ENCODE measurements at regions not wholly inside any gene's neighbourhood (a gene's known extent, or its start where the extent isn't known, plus 50 kb on each side); places are given as distances from the start of the nearest gene placed in this dataset.
A peak's percentile ranks its signal among the peaks of the same experiment; 100 is the strongest.
"Not testable (repeated sequence)": the region's sequence is repeated elsewhere in the genome, so short reads cannot be mapped to it uniquely, and the experiment has no call there.

DNA sequence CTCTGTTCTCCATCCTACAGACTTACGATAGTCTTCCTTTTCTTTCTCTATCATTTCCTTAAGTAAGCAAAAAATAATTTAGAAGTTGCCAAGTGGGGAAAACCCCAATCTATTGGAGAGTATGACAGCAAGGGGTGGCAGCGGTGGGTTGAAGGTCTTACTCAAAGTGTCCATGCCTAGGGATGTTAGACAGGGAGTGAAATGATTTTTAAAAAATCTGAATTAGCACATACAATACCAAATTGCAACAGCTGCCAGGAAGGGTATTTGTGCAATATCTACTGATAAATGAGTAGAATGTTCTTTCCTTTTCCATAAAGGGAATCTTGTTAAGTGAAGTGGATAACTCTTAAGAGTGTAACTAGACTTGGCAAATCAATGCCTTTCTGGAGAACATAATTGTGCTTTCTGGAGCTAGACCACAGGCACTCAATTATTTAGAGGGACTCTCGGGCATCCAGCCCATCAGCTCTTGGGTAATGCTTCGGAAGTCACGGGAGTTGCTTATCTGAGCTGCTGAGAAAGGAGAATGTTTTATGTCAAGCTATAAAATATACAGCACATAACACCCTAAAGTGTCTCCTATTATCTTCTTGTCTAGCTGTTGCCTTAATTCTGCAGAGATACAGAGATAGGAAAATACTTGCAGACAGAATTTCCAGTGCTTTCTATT is 151.5 kb downstream of the KCNJ2 start:
- peak; percentile 6 for DNase-seq (ENCODE audit: low spot score)

DNA sequence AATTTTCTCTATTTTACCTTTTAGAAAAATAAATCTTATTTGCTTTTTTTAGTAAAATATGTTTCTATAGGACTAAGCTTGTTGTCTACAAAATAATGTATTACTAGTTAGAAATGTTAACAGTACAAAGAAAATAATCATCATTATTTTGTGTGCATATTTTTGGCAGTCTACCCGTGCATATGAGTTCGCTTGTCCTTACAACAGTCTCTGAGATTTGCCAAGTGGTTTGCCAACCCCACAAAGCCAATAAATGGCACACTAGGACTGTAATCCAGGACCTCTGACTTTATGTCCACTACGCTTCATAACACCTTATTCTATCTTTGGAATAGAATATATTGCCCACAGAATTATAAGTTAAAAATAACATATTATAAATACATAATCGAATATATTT is 152.0 kb downstream of the KCNJ2 start:
- DNase-seq (ENCODE audit: low spot score): no peak

DNA sequence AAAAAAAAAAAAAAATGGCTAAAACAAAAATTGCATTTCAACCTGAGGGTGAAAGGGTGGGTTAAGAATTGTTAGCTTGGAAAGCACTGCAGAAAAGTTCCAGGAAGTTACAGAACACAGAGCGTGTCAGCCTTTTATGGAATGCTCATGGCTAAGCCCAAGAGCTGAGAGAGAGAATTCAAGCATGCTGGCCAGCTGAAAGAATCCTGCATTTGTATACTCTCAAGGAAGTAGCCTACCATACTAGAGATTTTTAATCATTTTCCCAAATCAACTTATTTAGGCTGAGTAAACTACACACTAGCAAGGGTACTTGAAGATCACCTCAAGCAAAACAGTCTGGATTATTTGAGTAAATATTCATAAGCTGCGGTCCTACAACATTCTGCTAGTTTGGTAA is 153.9 kb downstream of the KCNJ2 start:
- DNase-seq (ENCODE audit: low spot score): no peak

DNA sequence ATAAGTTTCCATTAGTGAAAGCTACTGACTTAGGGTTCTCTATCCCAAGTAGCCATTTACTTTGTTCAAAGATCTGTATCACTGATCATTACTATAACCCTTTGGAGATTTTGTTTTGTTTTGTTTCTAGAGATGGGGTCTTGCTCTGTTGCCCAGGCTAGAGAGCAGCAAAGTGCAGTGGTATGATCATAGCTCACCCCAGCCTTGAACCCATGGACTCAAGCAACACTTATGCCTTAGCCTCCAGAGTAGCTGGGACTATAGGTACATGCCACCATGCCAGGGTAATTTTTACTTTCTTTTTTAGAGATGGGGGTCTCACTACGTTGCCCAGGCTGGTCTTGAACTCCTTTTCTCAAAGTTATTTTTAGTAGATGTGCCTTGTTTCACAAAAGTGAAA is 154.7 kb downstream of the KCNJ2 start:
- DNase-seq (ENCODE audit: low spot score): no peak

DNA sequence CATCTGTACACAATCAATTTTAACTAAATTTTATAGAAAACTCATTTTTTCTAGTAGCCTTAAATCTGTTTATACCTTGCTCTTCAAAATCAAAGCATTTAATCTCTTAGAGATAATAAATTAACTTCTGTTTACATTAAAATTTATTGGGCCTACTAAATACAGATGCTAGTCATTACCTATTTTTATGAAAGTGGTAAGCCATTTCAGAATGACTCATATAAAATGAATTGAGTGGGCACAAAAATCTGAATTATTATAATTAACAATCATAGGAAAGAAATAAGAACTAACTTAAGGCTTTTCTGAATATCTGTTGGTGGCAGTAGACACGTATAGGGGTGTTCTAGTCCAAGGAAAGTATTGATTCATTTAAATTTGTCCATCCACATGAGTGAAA is 157.9 kb downstream of the KCNJ2 start:
- DNase-seq (ENCODE audit: low spot score): no peak

DNA sequence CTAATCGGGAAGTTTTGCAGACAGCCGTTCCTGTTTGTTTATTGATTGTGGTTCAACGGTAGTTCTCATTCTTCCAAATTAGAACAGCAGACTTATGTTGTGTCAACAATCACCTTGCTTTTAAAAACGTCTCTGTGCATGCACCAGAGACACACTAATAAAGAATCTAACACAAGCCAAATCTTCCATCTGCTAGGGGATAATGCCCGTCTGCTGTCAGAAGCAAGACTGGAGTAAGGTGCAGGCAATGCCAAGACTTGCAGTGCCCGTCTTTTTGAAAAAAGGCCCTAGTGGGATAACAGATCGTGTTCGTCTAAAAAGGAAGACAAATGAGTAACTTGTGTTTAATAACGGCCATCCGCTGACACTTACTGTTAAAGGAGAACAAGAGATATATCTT is 158.4 kb downstream of the KCNJ2 start:
- no peak for DNase-seq (ENCODE audit: low spot score)

DNA sequence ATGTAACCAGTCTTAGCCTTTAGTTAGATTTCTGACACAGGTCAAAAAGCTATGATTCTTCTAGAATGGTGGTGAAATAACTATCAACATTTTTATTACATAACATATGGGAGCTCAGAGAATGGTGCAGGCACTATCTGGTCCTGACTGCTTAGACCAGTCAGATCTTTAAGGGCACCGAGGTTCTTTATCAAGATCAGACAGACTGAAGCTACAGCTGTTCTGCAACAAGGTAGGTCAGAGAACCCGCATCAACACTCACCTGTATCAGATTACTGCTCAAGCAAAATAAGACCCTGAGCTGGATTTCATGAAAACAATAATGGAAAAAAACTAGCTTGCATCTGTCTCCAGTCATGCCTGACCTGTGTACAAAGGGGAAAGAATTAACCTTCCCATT is 160.4 kb downstream of the KCNJ2 start:
- no peak for DNase-seq (ENCODE audit: low spot score)

DNA sequence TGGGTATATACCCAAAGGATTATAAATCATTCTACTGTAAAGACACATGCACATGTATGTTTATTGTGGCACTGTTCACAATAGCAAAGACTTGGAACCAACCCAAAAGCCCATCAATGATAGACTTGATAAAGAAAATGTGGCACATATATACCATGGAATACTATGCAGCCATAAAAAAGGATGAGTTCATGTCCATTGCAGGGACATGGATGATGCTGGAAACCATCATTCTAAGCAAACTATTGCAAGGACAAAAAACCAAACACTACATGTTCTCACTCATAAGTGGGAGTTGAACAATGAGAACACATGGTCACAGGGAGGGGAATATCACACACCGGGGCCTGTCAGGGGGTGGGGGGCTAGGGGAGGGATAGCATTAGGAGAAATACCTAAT is 161.7 kb downstream of the KCNJ2 start:
- DNase-seq (ENCODE audit: low spot score): not testable (repeated sequence)

DNA sequence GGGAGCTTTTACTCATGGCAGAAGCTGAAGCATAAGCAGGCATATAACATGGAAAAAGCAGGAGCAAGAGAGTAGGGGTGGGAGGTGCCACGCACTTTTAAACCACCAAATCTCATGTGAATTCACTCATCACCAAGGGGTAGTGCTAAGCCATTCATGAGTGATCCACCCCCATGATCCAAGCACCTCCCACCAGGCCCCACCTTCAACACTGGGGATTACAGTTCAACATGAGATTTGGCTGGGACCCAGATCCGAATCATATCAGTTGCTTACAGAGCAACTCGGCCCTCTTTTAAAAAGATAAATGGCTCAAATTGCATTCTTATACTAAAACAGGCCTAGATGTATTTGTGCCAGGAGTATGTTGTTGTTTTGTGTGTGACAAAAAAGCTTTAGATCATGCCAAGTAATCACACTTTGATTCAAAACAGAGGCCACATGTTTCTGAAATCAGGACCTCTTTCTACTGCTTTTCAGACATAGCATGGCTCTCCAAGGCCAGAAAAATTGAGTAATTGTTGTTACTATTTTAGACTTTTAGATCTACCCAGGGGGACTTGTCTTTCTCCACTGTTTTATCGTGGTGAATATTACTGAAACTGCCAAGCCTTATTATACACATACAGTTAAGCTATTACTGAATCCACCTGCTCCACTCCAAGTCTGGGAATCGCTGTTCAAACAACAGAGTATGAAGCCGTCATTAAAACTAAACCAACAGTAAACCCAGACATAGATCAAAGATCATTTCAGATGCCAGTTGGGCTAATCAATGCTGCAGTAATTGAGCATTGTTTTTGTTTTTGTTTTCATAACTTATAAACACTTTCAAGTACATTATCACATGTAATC is 163.3 kb downstream of the KCNJ2 start:
- DNase-seq (ENCODE audit: low spot score): no peak

DNA sequence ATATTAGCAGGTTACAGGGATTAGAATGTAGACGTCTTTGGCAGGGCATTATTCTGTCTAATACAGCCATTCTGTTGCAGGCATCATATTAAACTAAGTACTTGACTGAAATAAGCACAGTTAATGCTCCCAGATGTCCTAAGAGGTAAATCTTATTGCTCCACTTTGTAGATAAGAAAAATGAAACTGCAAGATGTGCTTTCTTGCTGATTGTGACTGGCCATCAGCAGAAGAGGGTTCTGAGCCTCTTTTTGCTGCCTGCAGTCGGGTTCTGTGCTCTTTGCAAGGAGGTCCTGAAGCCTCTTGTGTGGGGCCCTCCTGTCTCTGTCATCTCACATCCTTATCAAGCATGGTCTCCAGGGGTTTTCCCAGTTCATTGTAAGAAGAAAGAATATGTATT is 167.1 kb downstream of the KCNJ2 start:
- no peak for DNase-seq (ENCODE audit: low spot score)

DNA sequence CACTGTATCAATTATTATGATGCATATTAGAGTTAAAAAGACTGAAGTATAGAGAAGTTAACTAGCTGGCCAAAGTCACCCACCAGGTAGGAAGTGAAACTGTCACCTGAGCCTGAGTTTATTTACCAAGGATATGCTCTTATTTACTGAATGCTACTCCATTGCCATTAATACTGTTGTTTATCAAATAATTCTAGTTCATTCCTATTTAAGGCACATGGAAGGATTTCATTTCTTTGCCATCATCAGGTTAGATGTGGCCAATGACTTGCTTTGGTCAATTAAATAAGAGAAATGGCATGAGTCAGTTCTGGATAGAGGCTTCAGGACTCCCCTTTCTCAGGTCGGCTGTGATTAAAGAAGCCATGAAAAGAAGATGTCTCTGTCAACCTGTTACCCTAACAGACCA is 169.6 kb downstream of the KCNJ2 start:
- no peak for DNase-seq (ENCODE audit: low spot score)

DNA sequence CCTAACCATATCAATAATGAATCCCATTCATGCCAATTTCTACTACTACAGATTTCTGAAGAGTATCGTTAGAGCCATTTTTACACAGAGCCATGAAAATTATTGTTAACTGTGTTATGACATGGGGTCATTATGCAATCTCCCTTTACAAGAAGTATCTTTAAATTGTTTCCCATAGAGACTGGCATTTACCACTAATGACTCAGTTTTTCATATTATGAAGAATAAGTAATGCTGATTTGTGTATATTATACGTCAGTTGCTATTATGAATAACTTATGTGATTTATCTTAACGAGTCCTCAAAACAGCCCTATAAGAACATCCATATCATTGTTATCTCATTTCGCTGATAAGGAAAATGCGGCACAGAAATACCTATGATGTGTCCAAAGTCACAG is 173.8 kb downstream of the KCNJ2 start:
- DNase-seq (ENCODE audit: low spot score): no peak

DNA sequence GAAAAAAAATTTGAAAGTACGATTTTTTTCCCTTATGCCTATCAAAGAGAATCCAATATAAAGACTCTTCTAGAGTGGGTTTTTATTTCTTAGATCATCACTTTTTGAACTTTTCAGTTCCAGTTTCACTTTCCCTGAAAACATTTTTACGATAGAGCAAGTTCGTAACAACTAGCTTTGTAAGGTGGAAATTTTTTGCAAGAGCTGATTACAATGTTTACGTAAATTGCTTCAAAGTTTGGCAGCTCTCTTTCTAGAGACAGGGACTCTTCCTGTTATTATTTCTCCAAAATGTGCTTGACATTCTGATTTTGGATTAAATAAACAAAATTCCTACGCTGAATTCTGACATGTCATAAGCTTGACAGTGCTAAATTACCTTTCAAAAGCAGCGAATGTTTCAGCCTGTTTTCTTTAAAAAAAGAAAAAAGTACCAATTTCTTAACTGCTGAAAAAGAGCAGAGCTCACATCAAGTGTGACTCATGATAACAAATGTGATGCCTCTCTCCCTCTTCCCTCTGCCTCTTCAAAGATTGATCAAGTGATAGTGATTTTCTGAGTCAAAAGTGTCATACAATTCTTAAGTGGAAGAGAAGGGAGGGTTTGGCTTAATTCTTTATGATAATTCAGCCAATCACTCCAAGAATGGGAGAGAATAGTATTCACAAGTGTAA is 175.2 kb downstream of the KCNJ2 start:
- no peak for DNase-seq (ENCODE audit: low spot score)

DNA sequence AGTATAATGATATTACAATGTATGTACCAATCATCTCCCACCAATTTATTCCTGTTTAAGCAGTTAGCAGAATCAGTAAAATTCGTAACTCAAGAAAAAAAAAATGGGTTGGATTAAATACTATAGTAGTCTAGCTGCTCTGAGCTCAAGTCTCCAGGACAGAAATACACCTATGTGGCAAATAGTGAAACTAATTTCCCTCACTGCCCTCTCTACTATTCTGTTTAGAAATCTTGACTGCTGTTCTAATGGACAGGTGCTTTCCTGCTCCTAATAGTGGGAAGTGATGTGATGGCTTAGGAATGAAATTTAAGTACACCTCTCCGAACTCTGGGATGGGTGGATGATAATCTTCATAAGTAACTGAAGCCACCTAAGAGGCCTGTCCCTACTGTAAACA is 175.7 kb downstream of the KCNJ2 start:
- no peak for DNase-seq (ENCODE audit: low spot score)

DNA sequence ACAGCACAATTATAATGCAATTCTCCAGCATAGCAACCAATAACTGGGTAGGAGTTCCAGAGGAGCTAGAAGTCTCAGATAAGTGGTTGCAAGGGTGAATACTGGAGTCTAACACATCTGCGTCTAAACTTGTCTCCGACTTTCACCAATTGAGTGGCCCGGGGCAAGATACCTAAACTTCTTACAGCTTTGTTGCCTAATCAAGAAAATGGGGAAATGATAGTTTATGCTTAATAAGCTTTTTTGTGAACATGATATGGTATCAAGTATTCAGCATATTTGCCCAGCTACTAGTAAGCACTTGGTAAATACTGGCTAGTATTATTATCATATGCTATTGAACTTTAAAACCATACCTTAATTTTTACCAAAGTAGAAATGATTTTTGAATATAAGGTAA is 183.5 kb downstream of the KCNJ2 start:
- no peak for DNase-seq (ENCODE audit: low spot score)

DNA sequence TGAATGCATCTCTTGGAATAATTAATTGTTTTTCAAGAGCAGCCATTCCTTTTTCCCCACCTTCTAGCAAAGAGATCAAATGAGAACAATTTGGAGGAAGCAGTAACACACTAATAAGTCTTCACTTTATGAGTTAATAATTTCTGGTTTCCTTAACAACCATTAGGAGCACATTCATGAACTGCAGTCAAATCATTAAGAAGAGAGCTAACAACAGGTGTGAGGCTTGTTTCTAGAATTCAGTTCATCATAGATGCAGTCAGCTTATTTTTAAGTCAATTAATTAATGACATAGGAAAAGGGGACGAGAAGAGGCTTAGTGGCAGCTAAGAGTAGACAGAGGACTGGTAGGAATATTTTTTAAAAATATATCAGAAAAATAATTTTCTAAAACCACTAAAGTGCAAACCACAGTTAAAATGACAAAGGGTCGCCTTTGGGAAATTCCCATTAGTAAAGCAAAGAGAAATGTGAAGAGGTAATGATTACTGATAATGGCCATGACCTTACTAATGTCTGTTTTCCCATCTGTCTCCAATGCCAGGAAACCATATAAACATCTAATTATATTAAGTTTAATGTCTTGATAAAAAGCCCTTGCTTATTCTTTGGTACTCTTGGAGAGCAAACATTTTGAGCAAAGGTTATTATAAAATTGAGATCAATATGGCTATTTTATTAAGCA is 184.2 kb downstream of the KCNJ2 start:
- no peak for DNase-seq (ENCODE audit: low spot score)

DNA sequence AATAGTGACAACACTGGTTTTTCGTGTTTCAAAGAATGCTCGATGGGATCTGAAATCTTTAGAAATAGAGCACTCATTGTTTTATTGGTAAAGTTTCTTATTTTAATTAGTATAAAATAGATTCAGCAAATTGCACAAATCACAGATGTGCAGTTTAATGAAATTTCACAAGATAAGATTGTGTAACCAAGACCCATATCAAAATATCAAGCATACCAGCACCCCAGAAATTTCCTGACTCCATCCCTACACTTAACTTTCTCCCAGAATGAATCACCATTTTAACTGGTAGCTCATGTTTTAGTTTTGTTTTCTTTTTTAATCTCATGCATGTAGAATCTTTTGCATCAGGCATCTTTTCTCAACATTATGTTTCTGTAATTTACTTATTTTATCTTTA is 185.9 kb downstream of the KCNJ2 start:
- no peak for DNase-seq (ENCODE audit: low spot score)

DNA sequence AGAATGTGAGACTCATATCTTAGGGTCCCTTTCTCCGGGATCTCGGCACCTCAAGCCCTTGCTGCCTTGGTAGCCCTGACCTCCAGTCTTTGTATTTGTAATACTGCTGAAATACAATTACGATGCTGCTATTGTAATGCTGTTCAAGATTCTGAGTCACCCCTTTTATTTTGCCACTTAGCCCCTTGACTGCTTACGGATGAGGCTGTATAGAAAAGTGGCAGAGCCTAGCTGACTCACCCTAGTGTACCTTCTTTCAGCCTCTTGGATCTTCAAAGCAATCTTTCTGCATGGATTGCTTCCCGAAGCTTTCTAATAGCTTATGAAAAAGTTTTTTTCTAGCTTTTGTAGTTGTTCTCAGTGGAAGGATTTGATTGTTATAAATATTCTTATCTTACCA is 187.9 kb downstream of the KCNJ2 start:
- no peak for DNase-seq (ENCODE audit: low spot score)

DNA sequence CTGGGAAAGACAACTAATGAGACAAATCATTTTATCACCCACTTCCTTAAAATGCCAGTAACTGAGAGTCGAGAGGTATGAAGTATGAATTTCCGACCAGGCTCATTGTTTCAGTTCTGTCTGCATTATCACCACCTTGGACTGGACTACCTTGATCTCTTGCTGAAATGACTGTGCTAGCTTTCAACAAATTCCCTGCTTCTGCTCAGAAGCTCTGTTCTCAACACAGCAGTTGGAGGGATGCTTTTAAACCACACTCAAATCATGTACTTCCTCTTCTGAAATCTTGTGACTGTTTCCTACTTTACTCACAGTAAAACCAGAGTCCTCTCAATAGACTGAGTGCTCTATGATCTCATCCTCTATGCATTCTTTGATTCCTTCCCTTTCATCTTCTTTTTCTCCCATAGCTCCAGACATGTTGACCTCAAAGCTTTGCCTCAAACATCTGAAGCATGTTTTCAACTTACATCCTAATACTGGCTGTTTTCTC is 195.8 kb downstream of the KCNJ2 start:
- peak; percentile 21 for DNase-seq (ENCODE audit: low spot score)

DNA sequence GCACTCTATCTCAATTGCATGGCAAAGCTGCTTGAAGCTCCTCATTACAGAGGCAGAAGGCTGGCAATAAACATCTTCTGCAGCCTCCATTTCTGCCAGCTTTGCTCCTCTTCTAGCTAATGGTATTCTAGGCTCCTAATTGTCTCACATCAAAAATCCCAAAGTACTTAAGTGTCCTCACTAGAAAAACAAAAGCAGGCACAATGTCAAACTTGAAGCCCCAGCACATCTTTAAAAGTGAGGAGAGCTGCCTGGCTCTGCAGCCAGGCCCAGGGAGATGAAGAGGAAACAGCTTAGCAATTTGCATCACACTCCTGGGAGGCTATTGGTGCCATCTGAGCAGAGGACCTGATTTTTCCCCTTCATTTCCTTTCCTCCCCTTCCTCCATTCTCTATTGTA is 197.1 kb downstream of the KCNJ2 start:
- DNase-seq (ENCODE audit: low spot score): no peak

DNA sequence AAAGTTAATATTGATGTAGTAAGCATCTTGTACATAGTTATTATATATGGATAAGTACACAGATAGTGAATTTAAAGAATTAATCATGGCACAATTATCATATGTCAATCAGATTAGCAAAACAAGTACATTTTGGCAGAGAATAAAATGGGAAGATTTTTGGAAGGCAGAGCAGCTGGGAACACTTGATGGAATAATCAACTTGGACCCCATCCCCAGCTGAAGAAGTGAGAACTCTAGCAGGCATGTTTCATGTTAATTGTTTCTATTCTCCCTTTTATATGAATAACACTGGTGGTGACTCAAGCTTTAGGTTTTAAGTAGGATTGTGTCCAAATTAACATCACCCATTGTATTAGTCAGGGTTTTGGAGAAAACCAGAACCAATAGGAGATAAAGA is 198.7 kb downstream of the KCNJ2 start:
- no peak for DNase-seq (ENCODE audit: low spot score)

DNA sequence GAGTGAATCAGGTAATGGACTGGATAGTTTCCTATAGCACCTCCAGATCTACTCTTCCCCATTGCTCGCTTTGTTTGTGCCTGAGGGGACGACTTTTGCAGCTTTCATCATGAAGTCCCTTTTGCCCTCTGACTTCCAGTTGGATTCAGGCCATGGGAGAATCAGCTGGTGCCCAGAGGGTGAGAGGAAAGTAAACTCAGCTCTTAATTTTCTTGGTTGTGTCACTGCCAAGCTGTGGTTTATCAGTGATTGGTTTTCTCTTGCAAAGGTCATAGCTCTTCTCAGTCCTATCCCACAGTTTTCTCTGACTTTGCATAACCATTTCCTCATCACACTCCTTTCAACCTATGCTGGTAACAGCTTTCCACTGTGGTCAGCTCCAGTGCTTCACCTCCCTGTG is 200.1 kb downstream of the KCNJ2 start:
- no peak for DNase-seq (ENCODE audit: low spot score)

Measured in A172 (cell line).